Nephron progenitor cell (in vitro differentiated cells): ENCODE measurements at regions not wholly inside any gene's neighbourhood (a gene's known extent, or its start where the extent isn't known, plus 50 kb on each side); places are given as distances from the start of the nearest gene placed in this dataset.

Experiments used
- DNase-seq: peaks from one replicate; pipeline ENCODE4 v3.0.0; 2021
- H3K27ac Mint-ChIP-seq: 2 replicates; pipeline ENCODE4 v1.8.0; 2021; ENCODE audit warnings: mild to moderate bottlenecking, moderate library complexity, mixed read lengths
- H3K27me3 Mint-ChIP-seq: 2 replicates; pipeline ENCODE4 v1.8.0; 2021; ENCODE audit warnings: mild to moderate bottlenecking, low read depth, mixed read lengths; ENCODE audit not compliant: poor library complexity
- H3K36me3 Mint-ChIP-seq: 2 replicates; pipeline ENCODE4 v1.8.0; 2021; ENCODE audit warnings: low read depth, mixed read lengths
- H3K4me1 Mint-ChIP-seq: 2 replicates; pipeline ENCODE4 v1.8.0; 2021; ENCODE audit warnings: mixed read lengths
- H3K4me3 Mint-ChIP-seq: 2 replicates; pipeline ENCODE4 v1.8.0; 2021; ENCODE audit warnings: mild to moderate bottlenecking, moderate library complexity, mixed read lengths
- H3K9me3 Mint-ChIP-seq: 2 replicates; pipeline ENCODE4 v1.8.0; 2021; ENCODE audit warnings: mild to moderate bottlenecking, moderate library complexity, mixed read lengths
- CTCF ChIP-seq: fragments of 200-600 bp; sonication (generic); IDR thresholded peaks from 2 replicates; pipeline ENCODE4 v1.5.0; 2021; ENCODE audit warnings: antibody characterized with exemption

- no peaks in the 10 kb centered on the region for H3K36me3 Mint-ChIP-seq
- no peak for DNase-seq
- TF ChIP-seq CTCF: no peak
- H3K4me1 Mint-ChIP-seq: peaks cover 18% of the 10 kb centered on the region
- H3K27ac Mint-ChIP-seq: no peak overlapping the region
- H3K4me3 Mint-ChIP-seq: no peak overlapping the region
- H3K27me3 Mint-ChIP-seq: peaks cover 3% of the 10 kb centered on the region
- no peaks in the 10 kb centered on the region for H3K9me3 Mint-ChIP-seq
Observed at GRCh38 chr1:217066794-217067193, 343.6 kb upstream of the ESRRG start.

GRCh38 chr1:217063172-217063908, 340.1 kb upstream of the ESRRG start:
- DNase-seq: no peak
- peaks cover 22% of the 10 kb centered on the region for H3K4me1 Mint-ChIP-seq
- TF ChIP-seq CTCF: no peak
- no peak overlapping the region for H3K4me3 Mint-ChIP-seq
- no peaks in the 10 kb centered on the region for H3K9me3 Mint-ChIP-seq
- no peaks in the 10 kb centered on the region for H3K36me3 Mint-ChIP-seq
- no peaks in the 10 kb centered on the region for H3K27me3 Mint-ChIP-seq
- no peak overlapping the region for H3K27ac Mint-ChIP-seq

DNA sequence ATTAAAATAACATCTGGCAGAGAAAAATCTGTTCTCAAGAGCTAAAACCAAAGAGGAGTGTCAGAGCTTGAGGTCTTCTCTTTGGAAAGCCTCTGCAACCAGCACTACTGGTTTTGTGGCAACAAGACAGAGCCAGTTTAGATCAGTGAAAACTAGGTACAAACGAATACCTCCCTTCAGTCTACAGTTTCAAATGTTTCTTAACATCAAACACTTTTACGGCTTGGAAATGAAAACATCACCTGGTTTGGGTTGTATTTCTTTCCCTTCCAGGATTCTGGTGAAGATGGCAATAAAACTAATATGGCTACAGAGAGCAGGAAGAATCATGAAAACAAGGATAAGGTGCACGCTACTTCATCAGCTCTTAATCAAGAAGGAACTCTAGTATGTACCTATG, 339.4 kb upstream of the ESRRG start:
- peak overlapping the region; percentile 70 for H3K27ac Mint-ChIP-seq
- no peak for TF ChIP-seq CTCF
- no peaks in the 10 kb centered on the region for H3K36me3 Mint-ChIP-seq
- no peak for DNase-seq
- no peak overlapping the region for H3K4me3 Mint-ChIP-seq
- H3K4me1 Mint-ChIP-seq: peaks cover 22% of the 10 kb centered on the region
- H3K27me3 Mint-ChIP-seq: no peaks in the 10 kb centered on the region
- H3K9me3 Mint-ChIP-seq: peaks cover 2% of the 10 kb centered on the region

DNA sequence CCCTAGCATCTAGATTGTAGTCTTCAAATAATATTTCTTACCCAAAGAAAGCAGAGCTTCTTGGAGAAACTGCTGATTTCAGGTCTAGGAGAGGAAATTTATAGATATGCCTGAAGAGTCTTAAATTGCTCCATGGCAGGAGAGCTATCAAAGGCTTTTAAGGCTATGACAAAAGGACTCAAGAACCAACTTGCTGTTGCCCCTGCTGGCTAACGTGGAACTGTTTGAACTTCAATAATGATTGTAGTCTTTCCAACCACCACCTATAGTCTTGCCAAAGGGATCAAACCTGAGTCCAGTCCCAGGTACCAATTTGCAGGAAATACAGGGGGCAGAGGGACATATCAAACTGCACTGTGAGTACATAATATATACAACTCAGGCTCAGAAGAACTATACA, 336.2 kb upstream of the ESRRG start:
- no peaks in the 10 kb centered on the region for H3K36me3 Mint-ChIP-seq
- peaks cover 22% of the 10 kb centered on the region for H3K4me1 Mint-ChIP-seq
- DNase-seq: no peak
- TF ChIP-seq CTCF: no peak
- peaks cover 3% of the 10 kb centered on the region for H3K9me3 Mint-ChIP-seq
- H3K27me3 Mint-ChIP-seq: no peaks in the 10 kb centered on the region
- no peak overlapping the region for H3K4me3 Mint-ChIP-seq
- no peak overlapping the region for H3K27ac Mint-ChIP-seq

DNA sequence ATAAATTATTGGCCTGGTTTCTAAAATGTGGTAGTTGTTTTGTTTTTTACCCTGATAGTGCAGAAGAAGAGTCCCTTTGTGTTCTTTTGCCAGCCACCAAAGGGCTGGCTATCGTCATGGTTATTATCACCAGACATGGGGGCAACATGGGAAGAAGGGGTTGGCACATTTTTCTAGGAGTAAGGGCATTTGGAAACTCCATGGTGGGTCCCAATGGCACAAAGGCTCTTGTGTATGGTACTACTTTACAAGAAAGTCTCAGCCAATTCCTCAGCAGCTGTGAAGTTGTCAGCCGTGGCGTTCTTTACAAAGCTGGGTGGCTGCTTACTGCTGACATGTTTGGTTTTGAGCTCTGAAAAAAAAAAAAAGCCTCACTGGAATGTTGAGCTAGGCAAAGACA, 330.4 kb upstream of the ESRRG start:
- Mint-ChIP-seq H3K27ac (no peak overlapping the region), H3K27me3 (no peaks in the 10 kb centered on the region), H3K4me3 (no peak overlapping the region), H3K36me3 (no peaks in the 10 kb centered on the region), H3K4me1 (no peaks in the 10 kb centered on the region), H3K9me3 (peaks cover 3% of the 10 kb centered on the region)
- DNase-seq: no peak
- no peak for TF ChIP-seq CTCF

GRCh38 chr1:217052626-217053025, 329.4 kb upstream of the ESRRG start:
- no peaks in the 10 kb centered on the region for H3K27me3 Mint-ChIP-seq

More at GRCh38 chr1:217052626-217053025, 329.4 kb upstream of the ESRRG start:
- Mint-ChIP-seq H3K4me3 (no peak overlapping the region), H3K27ac (no peak overlapping the region), H3K4me1 (no peaks in the 10 kb centered on the region), H3K9me3 (peaks cover under 1% of the 10 kb centered on the region), H3K36me3 (no peaks in the 10 kb centered on the region)
- no peak for DNase-seq
- no peak for TF ChIP-seq CTCF
